ENCODE measurements at regions not wholly inside any gene's neighbourhood (a gene's known extent, or its start where the extent isn't known, plus 50 kb on each side); places are given as distances from the start of the nearest gene placed in this dataset.

- CTCF ChIA-PET = no interaction called here
- Histone ChIP-seq H3K27me3 (ENCODE audit: control insufficient read depth, insufficient read depth, low read length) (no peaks in the 10 kb centered on the region), H3K27ac (ENCODE audit: low read depth, low read length) (no peak overlapping the region), H3K4me3 (ENCODE audit: low read depth, low read length) (no peak overlapping the region), H3K9me3 (ENCODE audit: control insufficient read depth, insufficient read depth, low read length) (no peaks in the 10 kb centered on the region)
- no peak for DNase-seq (ENCODE audit: low read depth, low spot score)
- no peak for TF ChIP-seq CTCF (IDR thresholded peaks at IDR 0.05; ENCODE audit: low read depth, low read length)
- POLR2A ChIA-PET = no interaction called here
Measured at GRCh38 chr1:164433141-164433817, 125.7 kb upstream of the PBX1 start.

- TF ChIP-seq CTCF (IDR thresholded peaks at IDR 0.05; ENCODE audit: low read depth, low read length) = no peak
- CTCF ChIA-PET = no interaction called here
- Histone ChIP-seq H3K27ac (ENCODE audit: low read depth, low read length) (no peak overlapping the region), H3K4me3 (ENCODE audit: low read depth, low read length) (no peak overlapping the region), H3K27me3 (ENCODE audit: control insufficient read depth, insufficient read depth, low read length) (no peaks in the 10 kb centered on the region), H3K9me3 (ENCODE audit: control insufficient read depth, insufficient read depth, low read length) (no peaks in the 10 kb centered on the region)
- no peak for DNase-seq (ENCODE audit: low read depth, low spot score)
- POLR2A ChIA-PET = no interaction called here
Measured at GRCh38 chr1:164433818-164434170, 125.2 kb upstream of the PBX1 start.

GRCh38 chr1:164440232-164440631 is 118.8 kb upstream of the PBX1 start:
- Histone ChIP-seq H3K4me3 (ENCODE audit: low read depth, low read length) (no peak overlapping the region), H3K9me3 (ENCODE audit: control insufficient read depth, insufficient read depth, low read length) (no peaks in the 10 kb centered on the region), H3K27ac (ENCODE audit: low read depth, low read length) (no peak overlapping the region), H3K27me3 (ENCODE audit: control insufficient read depth, insufficient read depth, low read length) (no peaks in the 10 kb centered on the region)
- ChIA-PET CTCF (interaction anchor here (0.7 kb wide), 1 partner anchor 365 kb away, joined by 3 read pairs; no protein-coding TSS in a partner anchor), POLR2A (no interaction called here)
- no peak for DNase-seq (ENCODE audit: low read depth, low spot score)
- peak; percentile 44; the same call in 1 of the 2 replicates for TF ChIP-seq CTCF (IDR thresholded peaks at IDR 0.05; ENCODE audit: low read depth, low read length)

GRCh38 chr1:164443166-164443565 is 115.8 kb upstream of the PBX1 start:
- CTCF ChIA-PET = no interaction called here
- no peak for DNase-seq (ENCODE audit: low read depth, low spot score)
- Histone ChIP-seq H3K9me3 (ENCODE audit: control insufficient read depth, insufficient read depth, low read length) (no peaks in the 10 kb centered on the region), H3K4me3 (ENCODE audit: low read depth, low read length) (no peak overlapping the region), H3K27me3 (ENCODE audit: control insufficient read depth, insufficient read depth, low read length) (no peaks in the 10 kb centered on the region), H3K27ac (ENCODE audit: low read depth, low read length) (no peak overlapping the region)
- POLR2A ChIA-PET = no interaction called here
- no peak for TF ChIP-seq CTCF (IDR thresholded peaks at IDR 0.05; ENCODE audit: low read depth, low read length)

GRCh38 chr1:164443836-164444235 is 115.1 kb upstream of the PBX1 start:
- Histone ChIP-seq H3K9me3 (ENCODE audit: control insufficient read depth, insufficient read depth, low read length) (no peaks in the 10 kb centered on the region), H3K27me3 (ENCODE audit: control insufficient read depth, insufficient read depth, low read length) (no peaks in the 10 kb centered on the region), H3K27ac (ENCODE audit: low read depth, low read length) (no peak overlapping the region), H3K4me3 (ENCODE audit: low read depth, low read length) (no peak overlapping the region)
- ChIA-PET CTCF (interaction anchor here (0.6 kb wide), 1 partner anchor 214 kb away, joined by 3 read pairs; no protein-coding TSS in a partner anchor), POLR2A (no interaction called here)
- DNase-seq (ENCODE audit: low read depth, low spot score) = no peak
- TF ChIP-seq CTCF (IDR thresholded peaks at IDR 0.05; ENCODE audit: low read depth, low read length) = no peak
